ENCODE measurements at regions not wholly inside any gene's neighbourhood (a gene's known extent, or its start where the extent isn't known, plus 50 kb on each side); places are given as distances from the start of the nearest gene placed in this dataset.

DNA sequence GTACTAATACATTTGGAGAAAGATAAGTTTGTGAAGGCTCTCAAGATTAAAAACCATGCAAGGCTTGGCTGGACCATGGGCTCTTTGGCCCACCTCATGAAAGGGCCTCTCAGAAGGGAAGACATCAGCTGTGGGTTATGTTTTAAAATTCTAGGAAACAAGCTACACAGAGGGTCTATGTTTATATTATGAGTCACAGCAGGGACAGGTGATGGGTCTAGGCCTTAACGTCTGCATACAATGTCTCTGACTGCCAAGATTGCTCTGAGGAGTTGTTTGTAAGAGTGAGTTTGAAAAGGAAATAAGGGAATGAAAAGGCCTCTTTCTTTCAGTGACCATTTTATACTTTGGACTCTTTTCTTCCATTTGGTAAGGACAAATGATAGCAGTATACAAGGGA, 77.0 kb upstream of the ARMCX2 start:
- no peaks in the 10 kb centered on the region for H3K9me3 ChIP-seq (ENCODE audit: control insufficient read depth, low read length)
- no peak overlapping the region for H3K4me3 ChIP-seq (ENCODE audit: low read length in 2 of 2)
- intact Hi-C loops (cut with DNase I): no loop called here
- DNase-seq (no peak), ATAC-seq (ENCODE audit: low FRiP score) (no peak)
- no peaks in the 10 kb centered on the region for H3K36me3 ChIP-seq (ENCODE audit: control insufficient read depth in 1 of 2, insufficient read depth in 2 of 2, low read length in 1 of 2)
- H3K4me1 ChIP-seq (ENCODE audit: control insufficient read depth in 1 of 2, insufficient read depth in 2 of 2, low read length in 2 of 2): no peaks in the 10 kb centered on the region
- H3K27ac ChIP-seq (ENCODE audit: low read depth in 1 of 2, low read length in 2 of 2): no peak overlapping the region
- no peaks in the 10 kb centered on the region for H3K27me3 ChIP-seq (ENCODE audit: control insufficient read depth in 1 of 2, insufficient read depth in 2 of 2, low read length in 1 of 2)
- WGBS, 2 donors: 22 to 39% methylated on average over 1 of the region's 1 CpG

DNA sequence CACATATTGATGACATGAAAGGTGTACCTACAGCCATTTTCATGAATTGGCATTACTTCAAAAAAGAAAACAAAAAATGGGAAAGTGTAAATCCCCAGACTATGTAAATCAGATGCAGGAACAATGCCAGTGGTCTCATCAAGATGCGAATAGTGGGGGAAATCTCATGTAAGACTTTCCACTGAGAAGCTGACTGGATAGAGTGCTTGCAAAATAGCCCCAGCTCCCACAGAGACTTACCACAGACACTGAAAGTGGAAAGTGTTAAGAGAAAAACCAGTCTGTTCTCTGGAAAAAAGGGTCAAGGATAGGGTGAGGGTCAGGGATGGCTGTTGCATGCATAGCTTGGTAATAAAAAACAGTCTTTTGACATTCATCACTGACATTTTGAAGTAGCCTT, 73.2 kb upstream of the ARMCX2 start:
- WGBS, 2 donors: 77 to 79% methylated on average over 1 of the region's 1 CpG
- Histone ChIP-seq H3K27me3 (ENCODE audit: control insufficient read depth in 1 of 2, insufficient read depth in 2 of 2, low read length in 1 of 2) (no peaks in the 10 kb centered on the region), H3K36me3 (ENCODE audit: control insufficient read depth in 1 of 2, insufficient read depth in 2 of 2, low read length in 1 of 2) (no peaks in the 10 kb centered on the region), H3K9me3 (ENCODE audit: control insufficient read depth, low read length) (no peaks in the 10 kb centered on the region), H3K4me3 (ENCODE audit: low read length in 2 of 2) (no peak overlapping the region), H3K4me1 (ENCODE audit: control insufficient read depth in 1 of 2, insufficient read depth in 2 of 2, low read length in 2 of 2) (no peaks in the 10 kb centered on the region), H3K27ac (ENCODE audit: low read depth in 1 of 2, low read length in 2 of 2) (no peak overlapping the region)
- no peak for DNase-seq
- no peak for ATAC-seq (ENCODE audit: low FRiP score)
- intact Hi-C loops (cut with DNase I): no loop called here

DNA sequence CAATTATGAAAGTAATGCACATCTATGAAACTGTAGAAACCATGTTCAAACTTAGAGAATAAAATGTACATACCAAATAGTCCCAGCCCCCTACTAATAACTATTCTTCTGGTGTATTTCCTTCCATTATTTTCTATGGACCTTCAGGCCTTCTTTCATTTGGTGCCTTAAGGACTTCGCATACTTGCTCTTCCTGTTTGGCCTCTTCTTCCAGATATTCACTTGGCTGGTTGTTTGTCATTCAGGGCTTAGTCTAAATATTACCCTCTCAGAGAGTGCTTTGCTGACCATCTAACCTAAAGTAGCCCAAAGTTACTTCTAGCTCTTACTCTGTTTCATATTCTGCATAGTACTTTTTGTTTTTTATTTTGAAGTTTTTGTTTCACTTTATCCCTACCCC, 70.3 kb upstream of the ARMCX2 start:
- Histone ChIP-seq H3K27me3 (ENCODE audit: control insufficient read depth in 1 of 2, insufficient read depth in 2 of 2, low read length in 1 of 2) (no peaks in the 10 kb centered on the region), H3K4me3 (ENCODE audit: low read length in 2 of 2) (no peak overlapping the region), H3K9me3 (ENCODE audit: control insufficient read depth, low read length) (no peaks in the 10 kb centered on the region), H3K36me3 (ENCODE audit: control insufficient read depth in 1 of 2, insufficient read depth in 2 of 2, low read length in 1 of 2) (no peaks in the 10 kb centered on the region), H3K27ac (ENCODE audit: low read depth in 1 of 2, low read length in 2 of 2) (no peak overlapping the region), H3K4me1 (ENCODE audit: control insufficient read depth in 1 of 2, insufficient read depth in 2 of 2, low read length in 2 of 2) (no peaks in the 10 kb centered on the region)
- intact Hi-C loops (cut with DNase I): no loop called here
- ATAC-seq (ENCODE audit: low FRiP score) (no peak), DNase-seq (no peak)
- 57 to 59% methylated on average over 1 of the region's 1 CpG for WGBS, 2 donors
